PC-3 (cell line): ENCODE measurements at regions not wholly inside any gene's neighbourhood (a gene's known extent, or its start where the extent isn't known, plus 50 kb on each side); places are given as distances from the start of the nearest gene placed in this dataset.

ENCODE experiments used
- CTCF ChIP-seq: fragments of 300-600 bp; sonication (generic); conservative IDR thresholded peaks from 2 replicates; pipeline ENCODE4 v1.5.1; 2017; ENCODE audit warnings: antibody characterized with exemption, low read depth, mild to moderate bottlenecking, low read length
- EZH2 ChIP-seq: fragments of 300-600 bp; sonication (generic); IDR thresholded peaks from one replicate; pipeline ENCODE4 v1.6.1; 2017; ENCODE audit warnings: antibody characterized with exemption, mild to moderate bottlenecking, low read length; ENCODE audit not compliant: unreplicated experiment
- EZH2phosphoT487 ChIP-seq: fragments of 300-600 bp; sonication (generic); IDR thresholded peaks from 2 replicates; pipeline ENCODE4 v1.6.1; 2018; ENCODE audit warnings: mild to moderate bottlenecking, antibody characterized with exemption, low read length, borderline replicate concordance

GRCh38 chr2:22209545-22209944, 1085.8 kb downstream of the TDRD15 start:
- TF ChIP-seq EZH2 (no peak), CTCF (no peak), EZH2phosphoT487 (no peak)
